Astrocyte (in vitro differentiated cells and primary cell): ENCODE measurements at regions not wholly inside any gene's neighbourhood (a gene's known extent, or its start where the extent isn't known, plus 50 kb on each side); places are given as distances from the start of the nearest gene placed in this dataset.

Source experiments
- DNase-seq: peaks from one replicate; pipeline ENCODE4 v3.0.0-alpha.2; 2010; ENCODE audit warnings: low read depth
- FAIRE-seq: peaks from 2 replicates; lab custom pipeline; 2011; peaks lifted over from hg19 to GRCh38; lab: Jason Lieb, UNC
- H2AFZ ChIP-seq: 2 replicates; pipeline ENCODE4 v1.6.0; 2012; ENCODE audit warnings: low read depth, low read length, inconsistent platforms
- H3K27ac ChIP-seq: 2 replicates; pipeline ENCODE4 v1.5.1; 2011; ENCODE audit warnings: low read depth, low read length, inconsistent platforms
- H3K27me3 ChIP-seq: 2 replicates; pipeline ENCODE4 v1.6.0; 2011; ENCODE audit warnings: low read length, inconsistent platforms; ENCODE audit not compliant: insufficient read depth
- H3K36me3 ChIP-seq: 2 replicates; pipeline ENCODE4 v1.5.1; 2011; ENCODE audit warnings: low read length, inconsistent platforms; ENCODE audit not compliant: insufficient read depth
- H3K4me1 ChIP-seq: 2 replicates; pipeline ENCODE4 v1.5.1; 2011; ENCODE audit warnings: low read length, inconsistent platforms; ENCODE audit not compliant: insufficient read depth
- H3K4me2 ChIP-seq: 2 replicates; pipeline ENCODE4 v1.6.0; 2012; ENCODE audit warnings: low read length, inconsistent platforms
- H3K4me3 ChIP-seq: 2 replicates; pipeline ENCODE4 v1.5.1; 2011; ENCODE audit warnings: low read depth, mild to moderate bottlenecking, low read length, inconsistent platforms; ENCODE audit not compliant: insufficient read depth
- H3K79me2 ChIP-seq: 2 replicates; pipeline ENCODE4 v1.6.0; 2012; ENCODE audit warnings: mild to moderate bottlenecking, low read length, inconsistent platforms; ENCODE audit not compliant: insufficient read depth
- H3K9ac ChIP-seq: 2 replicates; pipeline ENCODE4 v1.6.0; 2012; ENCODE audit warnings: mild to moderate bottlenecking, low read length, inconsistent platforms
- H3K9me3 ChIP-seq: 2 replicates; pipeline ENCODE4 v1.5.1; 2012; ENCODE audit warnings: low read depth, mild to moderate bottlenecking, low read length, inconsistent platforms; ENCODE audit not compliant: insufficient read depth
- H4K20me1 ChIP-seq: 2 replicates; pipeline ENCODE4 v1.6.0; 2012; ENCODE audit warnings: low read length, inconsistent platforms; ENCODE audit not compliant: insufficient read depth
- H3K27ac Mint-ChIP-seq: one replicate; pipeline ENCODE4 v1.8.0; 2021; ENCODE audit warnings: mild to moderate bottlenecking, mixed read lengths; ENCODE audit not compliant: unreplicated experiment
- H3K27me3 Mint-ChIP-seq: one replicate; pipeline ENCODE4 v1.8.0; 2021; ENCODE audit warnings: low read depth, mixed read lengths; ENCODE audit not compliant: unreplicated experiment
- H3K36me3 Mint-ChIP-seq: one replicate; pipeline ENCODE4 v1.8.0; 2021; ENCODE audit warnings: low read depth, mixed read lengths; ENCODE audit not compliant: unreplicated experiment
- H3K4me1 Mint-ChIP-seq: one replicate; pipeline ENCODE4 v1.8.0; 2021; ENCODE audit warnings: low read depth, mixed read lengths; ENCODE audit not compliant: unreplicated experiment
- H3K4me3 Mint-ChIP-seq: one replicate; pipeline ENCODE4 v1.8.0; 2021; ENCODE audit warnings: mild to moderate bottlenecking, moderate library complexity, mixed read lengths; ENCODE audit not compliant: unreplicated experiment
- H3K9me3 Mint-ChIP-seq: one replicate; pipeline ENCODE4 v1.8.0; 2021; ENCODE audit warnings: mild to moderate bottlenecking, mixed read lengths; ENCODE audit not compliant: unreplicated experiment
- EZH2 ChIP-seq: IDR thresholded peaks from 2 replicates; pipeline ENCODE4 v1.6.1; 2012; ENCODE audit warnings: mild to moderate bottlenecking, low read length, inconsistent platforms; ENCODE audit not compliant: insufficient read depth
- TF ChIP-seq, protein P1 (sequence below): IDR thresholded peaks from 2 replicates; pipeline ENCODE4 v1.5.1; 2011; ENCODE audit warnings: low read depth, mild to moderate bottlenecking, inconsistent platforms, low read length, moderate library complexity; ENCODE audit not compliant: insufficient read depth

GRCh38 chr2:226140594-226140993, 659.0 kb downstream of the IRS1 start:
- DNase-seq, result no peak
- FAIRE-seq, result no peak

DNA sequence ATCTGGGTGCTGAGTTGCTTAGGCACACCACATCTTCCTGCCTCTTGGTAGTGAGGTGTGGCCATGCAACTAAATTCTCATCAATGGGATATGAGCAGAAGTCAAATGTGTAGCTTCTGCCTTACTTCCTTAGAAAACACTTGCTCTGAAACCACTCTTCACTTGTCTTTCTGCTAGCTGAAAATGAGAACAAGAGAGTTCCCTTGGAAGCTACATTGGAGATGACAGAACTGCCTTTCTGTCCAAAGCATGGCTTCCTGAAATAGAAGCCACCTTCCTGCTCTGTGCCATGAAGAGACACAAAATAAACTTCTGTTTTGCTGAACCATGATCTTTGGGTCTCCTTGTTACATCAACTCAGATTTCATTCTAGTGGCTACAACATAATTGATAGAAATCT, 659.9 kb downstream of the IRS1 start:
- no peak overlapping the region for H3K9ac ChIP-seq
- no peaks in the 10 kb centered on the region for H3K36me3 Mint-ChIP-seq
- no peak overlapping the region for H3K4me3 Mint-ChIP-seq
- H3K27me3 ChIP-seq, result no peaks in the 10 kb centered on the region
- H3K9me3 ChIP-seq, result no peaks in the 10 kb centered on the region
- DNase-seq, result no peak
- TF ChIP-seq EZH2, result no peak
- TF ChIP-seq, protein P1, sequence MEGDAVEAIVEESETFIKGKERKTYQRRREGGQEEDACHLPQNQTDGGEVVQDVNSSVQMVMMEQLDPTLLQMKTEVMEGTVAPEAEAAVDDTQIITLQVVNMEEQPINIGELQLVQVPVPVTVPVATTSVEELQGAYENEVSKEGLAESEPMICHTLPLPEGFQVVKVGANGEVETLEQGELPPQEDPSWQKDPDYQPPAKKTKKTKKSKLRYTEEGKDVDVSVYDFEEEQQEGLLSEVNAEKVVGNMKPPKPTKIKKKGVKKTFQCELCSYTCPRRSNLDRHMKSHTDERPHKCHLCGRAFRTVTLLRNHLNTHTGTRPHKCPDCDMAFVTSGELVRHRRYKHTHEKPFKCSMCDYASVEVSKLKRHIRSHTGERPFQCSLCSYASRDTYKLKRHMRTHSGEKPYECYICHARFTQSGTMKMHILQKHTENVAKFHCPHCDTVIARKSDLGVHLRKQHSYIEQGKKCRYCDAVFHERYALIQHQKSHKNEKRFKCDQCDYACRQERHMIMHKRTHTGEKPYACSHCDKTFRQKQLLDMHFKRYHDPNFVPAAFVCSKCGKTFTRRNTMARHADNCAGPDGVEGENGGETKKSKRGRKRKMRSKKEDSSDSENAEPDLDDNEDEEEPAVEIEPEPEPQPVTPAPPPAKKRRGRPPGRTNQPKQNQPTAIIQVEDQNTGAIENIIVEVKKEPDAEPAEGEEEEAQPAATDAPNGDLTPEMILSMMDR, result no peak
- no peak for FAIRE-seq
- H3K9me3 Mint-ChIP-seq, result no peaks in the 10 kb centered on the region
- H3K4me2 ChIP-seq, result no peak overlapping the region
- no peaks in the 10 kb centered on the region for H3K4me1 ChIP-seq
- no peaks in the 10 kb centered on the region for H3K36me3 ChIP-seq
- no peaks in the 10 kb centered on the region for H4K20me1 ChIP-seq
- no peaks in the 10 kb centered on the region for H3K27me3 Mint-ChIP-seq
- no peak overlapping the region for H3K27ac Mint-ChIP-seq
- no peaks in the 10 kb centered on the region for H3K79me2 ChIP-seq
- no peak overlapping the region for H2AFZ ChIP-seq
- peaks cover 12% of the 10 kb centered on the region for H3K4me1 Mint-ChIP-seq
- no peak overlapping the region for H3K4me3 ChIP-seq
- no peak overlapping the region for H3K27ac ChIP-seq

More at GRCh38 chr2:226140594-226140993, 659.0 kb downstream of the IRS1 start:
- Mint-ChIP-seq H3K36me3 (no peaks in the 10 kb centered on the region), H3K4me1 (peaks cover 12% of the 10 kb centered on the region), H3K4me3 (no peak overlapping the region), H3K27ac (no peak overlapping the region), H3K27me3 (no peaks in the 10 kb centered on the region), H3K9me3 (no peaks in the 10 kb centered on the region)
- no peaks in the 10 kb centered on the region for H3K79me2 ChIP-seq
- H2AFZ ChIP-seq, result no peak overlapping the region
- H3K4me3 ChIP-seq, result no peak overlapping the region
- H3K27ac ChIP-seq, result no peak overlapping the region
- no peaks in the 10 kb centered on the region for H3K36me3 ChIP-seq
- H3K4me2 ChIP-seq, result no peak overlapping the region
- no peak for TF ChIP-seq EZH2
- TF ChIP-seq, protein P1, result no peak
- H4K20me1 ChIP-seq, result no peaks in the 10 kb centered on the region
- no peaks in the 10 kb centered on the region for H3K27me3 ChIP-seq
- no peak overlapping the region for H3K9ac ChIP-seq
- H3K9me3 ChIP-seq, result no peaks in the 10 kb centered on the region
- no peaks in the 10 kb centered on the region for H3K4me1 ChIP-seq

DNA sequence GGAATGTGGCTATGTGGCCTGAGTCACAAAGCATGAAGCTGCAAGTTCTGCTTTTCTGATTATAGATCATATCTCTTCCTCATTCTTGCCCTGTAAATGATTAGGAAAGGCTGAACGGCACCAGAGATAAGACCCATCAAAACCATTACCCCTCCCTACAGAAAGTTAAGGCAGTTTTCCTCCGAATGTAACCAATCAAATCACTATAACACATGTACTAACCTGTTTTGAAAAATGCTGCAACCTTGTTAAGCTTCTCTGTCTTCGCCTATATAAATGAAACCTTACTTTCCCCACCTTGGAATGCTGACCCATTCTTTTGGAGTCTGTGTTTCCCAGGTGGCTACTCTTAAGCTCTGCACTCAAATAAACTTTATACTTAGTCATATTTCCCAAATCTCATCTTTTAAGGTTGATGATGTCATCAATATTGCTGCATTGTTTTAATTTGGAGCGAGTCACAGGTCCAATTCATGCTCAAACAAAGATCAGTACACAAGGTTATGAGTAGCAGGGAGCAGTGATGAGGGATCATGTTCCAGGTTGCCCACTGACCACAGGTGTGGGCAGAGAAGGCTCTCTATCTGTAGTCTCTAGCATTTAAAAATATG, 662.3 kb downstream of the IRS1 start:
- no peaks in the 10 kb centered on the region for H3K27me3 ChIP-seq

More for the DNA sequence above, 662.3 kb downstream of the IRS1 start:
- Histone ChIP-seq H3K36me3 (no peaks in the 10 kb centered on the region), H4K20me1 (no peaks in the 10 kb centered on the region), H3K27ac (no peak overlapping the region), H3K4me3 (no peak overlapping the region), H3K9me3 (no peaks in the 10 kb centered on the region), H2AFZ (no peak overlapping the region), H3K79me2 (no peaks in the 10 kb centered on the region), H3K4me1 (no peaks in the 10 kb centered on the region), H3K4me2 (no peak overlapping the region), H3K9ac (no peak overlapping the region)
- H3K9me3 Mint-ChIP-seq, result no peaks in the 10 kb centered on the region
- TF ChIP-seq, protein P1, result no peak
- no peak for TF ChIP-seq EZH2
- no peaks in the 10 kb centered on the region for H3K36me3 Mint-ChIP-seq
- H3K4me3 Mint-ChIP-seq, result no peak overlapping the region
- DNase-seq, result peak; percentile 29
- no peaks in the 10 kb centered on the region for H3K27me3 Mint-ChIP-seq
- H3K4me1 Mint-ChIP-seq, result peaks cover 12% of the 10 kb centered on the region
- peak overlapping the region; percentile 24 for H3K27ac Mint-ChIP-seq
- no peak for FAIRE-seq
